H1 (cell line): ENCODE measurements at regions not wholly inside any gene's neighbourhood (a gene's known extent, or its start where the extent isn't known, plus 50 kb on each side); places are given as distances from the start of the nearest gene placed in this dataset.

Experiments used
- ASH2L ChIP-seq: fragments of 200-600, 300-600 bp; sonication (generic); IDR thresholded peaks from one replicate; pipeline ENCODE4 v1.7.1; 2017; ENCODE audit warnings: low read length
- EGR1 ChIP-seq: IDR thresholded peaks from 2 replicates; pipeline ENCODE4 v1.6.1; 2011; ENCODE audit warnings: low read depth, low read length, borderline replicate concordance
- EP300 ChIP-seq, 2 experiments: IDR thresholded peaks; 1 replicate in 1 of 2; 2 replicates in 1 of 2; pipeline ENCODE4 v1.6.1; 2011 to 2012; ENCODE audit warnings: low read depth in 2 of 2, low read length in 2 of 2, mild to moderate bottlenecking in 2 of 2, borderline replicate concordance in 1 of 2, inconsistent platforms in 1 of 2, moderate library complexity in 1 of 2
- HDAC2 ChIP-seq, 2 experiments: fragments of 300-600 bp in 1 of 2; sonication (generic) in 1 of 2; IDR thresholded peaks; 2 replicates each; pipeline ENCODE4 v1.6.1; 2011 to 2012; ENCODE audit warnings: low read depth in 2 of 2, low read length in 2 of 2, mild to moderate bottlenecking in 2 of 2, moderate library complexity in 2 of 2, borderline replicate concordance in 1 of 2, inconsistent platforms in 1 of 2
- NANOG ChIP-seq: IDR thresholded peaks from 2 replicates; pipeline ENCODE4 v1.6.1; 2011; ENCODE audit warnings: low read length, low read depth, mild to moderate bottlenecking, inconsistent platforms; ENCODE audit not compliant: insufficient read depth, poor library complexity, severe bottlenecking
- POLR2A ChIP-seq, 2 experiments: IDR thresholded peaks; 1 replicate in 1 of 2; 2 replicates in 1 of 2; pipeline ENCODE4 v1.6.1; 2011; ENCODE audit warnings: low read depth in 2 of 2, low read length in 2 of 2, mild to moderate bottlenecking in 2 of 2; ENCODE audit errors: control extremely low read depth in 1 of 2
- POLR2AphosphoS5 ChIP-seq: IDR thresholded peaks from 2 replicates; pipeline ENCODE4 v1.6.1; 2011; ENCODE audit warnings: low read depth, low read length
- SRF ChIP-seq: IDR thresholded peaks from 2 replicates; pipeline ENCODE4 v1.6.1; 2011; ENCODE audit warnings: mild to moderate bottlenecking, low read depth, low read length, moderate library complexity
- TAF1 ChIP-seq: IDR thresholded peaks from 2 replicates; pipeline ENCODE4 v1.6.1; 2011; ENCODE audit warnings: mild to moderate bottlenecking, low read depth, low read length
- ZNF274 ChIP-seq: IDR thresholded peaks from 2 replicates; pipeline ENCODE4 v1.7.0; 2012; ENCODE audit warnings: low read length, borderline replicate concordance; ENCODE audit errors: extremely low read depth
- TF ChIP-seq, protein P1 (sequence below), 3 experiments: IDR thresholded peaks; 1 replicate in 2 of 3; 2 replicates in 1 of 3; pipeline versions ENCODE4 v1.5.1 to v1.6.1; 2011; ENCODE audit warnings: low read length in 3 of 3, mild to moderate bottlenecking in 3 of 3, inconsistent platforms in 2 of 3, low read depth in 1 of 3, moderate library complexity in 1 of 3; ENCODE audit not compliant: insufficient read depth in 1 of 3; ENCODE audit errors: control extremely low read depth in 1 of 3
- TF ChIP-seq, protein P2 (sequence below): IDR thresholded peaks from 2 replicates; pipeline ENCODE4 v1.6.1; 2011; ENCODE audit warnings: low read depth, mild to moderate bottlenecking, low read length; ENCODE audit not compliant: insufficient read depth
- TF ChIP-seq, protein P3 (sequence below): fragments of 300-600 bp; sonication (generic); IDR thresholded peaks from 2 replicates; pipeline ENCODE4 v1.7.1; 2012; ENCODE audit warnings: low read length, moderate library complexity, mild to moderate bottlenecking, inconsistent platforms; ENCODE audit not compliant: insufficient replicate concordance

GRCh38 chrX:16451334-16451733, 198.6 kb upstream of the S100G start:
- TF ChIP-seq ZNF274 (no peak), EGR1 (no peak), EP300 (IDR thresholded peaks at IDR 0.05; ENCODE audit: borderline replicate concordance in 1 of 2, low read depth in 2 of 2, low read length in 2 of 2) (no peak), SRF (no peak), POLR2AphosphoS5 (no peak), ASH2L (no peak), TAF1 (no peak), POLR2A (IDR thresholded peaks at IDR 0.05; ENCODE audit: control extremely low read depth in 1 of 2, low read depth in 2 of 2, low read length in 2 of 2) (no peak), HDAC2 (IDR thresholded peaks at IDR 0.05; ENCODE audit: borderline replicate concordance in 1 of 2, low read depth in 2 of 2, low read length in 2 of 2) (no peak), NANOG (no peak)
- TF ChIP-seq, protein P1, sequence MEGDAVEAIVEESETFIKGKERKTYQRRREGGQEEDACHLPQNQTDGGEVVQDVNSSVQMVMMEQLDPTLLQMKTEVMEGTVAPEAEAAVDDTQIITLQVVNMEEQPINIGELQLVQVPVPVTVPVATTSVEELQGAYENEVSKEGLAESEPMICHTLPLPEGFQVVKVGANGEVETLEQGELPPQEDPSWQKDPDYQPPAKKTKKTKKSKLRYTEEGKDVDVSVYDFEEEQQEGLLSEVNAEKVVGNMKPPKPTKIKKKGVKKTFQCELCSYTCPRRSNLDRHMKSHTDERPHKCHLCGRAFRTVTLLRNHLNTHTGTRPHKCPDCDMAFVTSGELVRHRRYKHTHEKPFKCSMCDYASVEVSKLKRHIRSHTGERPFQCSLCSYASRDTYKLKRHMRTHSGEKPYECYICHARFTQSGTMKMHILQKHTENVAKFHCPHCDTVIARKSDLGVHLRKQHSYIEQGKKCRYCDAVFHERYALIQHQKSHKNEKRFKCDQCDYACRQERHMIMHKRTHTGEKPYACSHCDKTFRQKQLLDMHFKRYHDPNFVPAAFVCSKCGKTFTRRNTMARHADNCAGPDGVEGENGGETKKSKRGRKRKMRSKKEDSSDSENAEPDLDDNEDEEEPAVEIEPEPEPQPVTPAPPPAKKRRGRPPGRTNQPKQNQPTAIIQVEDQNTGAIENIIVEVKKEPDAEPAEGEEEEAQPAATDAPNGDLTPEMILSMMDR (IDR thresholded peaks at IDR 0.05; ENCODE audit: control extremely low read depth in 1 of 3, insufficient read depth in 1 of 3, low read depth in 1 of 3, low read length in 3 of 3), result no peak
- TF ChIP-seq, protein P2, sequence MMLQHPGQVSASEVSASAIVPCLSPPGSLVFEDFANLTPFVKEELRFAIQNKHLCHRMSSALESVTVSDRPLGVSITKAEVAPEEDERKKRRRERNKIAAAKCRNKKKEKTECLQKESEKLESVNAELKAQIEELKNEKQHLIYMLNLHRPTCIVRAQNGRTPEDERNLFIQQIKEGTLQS, result no peak
- TF ChIP-seq, protein P3, sequence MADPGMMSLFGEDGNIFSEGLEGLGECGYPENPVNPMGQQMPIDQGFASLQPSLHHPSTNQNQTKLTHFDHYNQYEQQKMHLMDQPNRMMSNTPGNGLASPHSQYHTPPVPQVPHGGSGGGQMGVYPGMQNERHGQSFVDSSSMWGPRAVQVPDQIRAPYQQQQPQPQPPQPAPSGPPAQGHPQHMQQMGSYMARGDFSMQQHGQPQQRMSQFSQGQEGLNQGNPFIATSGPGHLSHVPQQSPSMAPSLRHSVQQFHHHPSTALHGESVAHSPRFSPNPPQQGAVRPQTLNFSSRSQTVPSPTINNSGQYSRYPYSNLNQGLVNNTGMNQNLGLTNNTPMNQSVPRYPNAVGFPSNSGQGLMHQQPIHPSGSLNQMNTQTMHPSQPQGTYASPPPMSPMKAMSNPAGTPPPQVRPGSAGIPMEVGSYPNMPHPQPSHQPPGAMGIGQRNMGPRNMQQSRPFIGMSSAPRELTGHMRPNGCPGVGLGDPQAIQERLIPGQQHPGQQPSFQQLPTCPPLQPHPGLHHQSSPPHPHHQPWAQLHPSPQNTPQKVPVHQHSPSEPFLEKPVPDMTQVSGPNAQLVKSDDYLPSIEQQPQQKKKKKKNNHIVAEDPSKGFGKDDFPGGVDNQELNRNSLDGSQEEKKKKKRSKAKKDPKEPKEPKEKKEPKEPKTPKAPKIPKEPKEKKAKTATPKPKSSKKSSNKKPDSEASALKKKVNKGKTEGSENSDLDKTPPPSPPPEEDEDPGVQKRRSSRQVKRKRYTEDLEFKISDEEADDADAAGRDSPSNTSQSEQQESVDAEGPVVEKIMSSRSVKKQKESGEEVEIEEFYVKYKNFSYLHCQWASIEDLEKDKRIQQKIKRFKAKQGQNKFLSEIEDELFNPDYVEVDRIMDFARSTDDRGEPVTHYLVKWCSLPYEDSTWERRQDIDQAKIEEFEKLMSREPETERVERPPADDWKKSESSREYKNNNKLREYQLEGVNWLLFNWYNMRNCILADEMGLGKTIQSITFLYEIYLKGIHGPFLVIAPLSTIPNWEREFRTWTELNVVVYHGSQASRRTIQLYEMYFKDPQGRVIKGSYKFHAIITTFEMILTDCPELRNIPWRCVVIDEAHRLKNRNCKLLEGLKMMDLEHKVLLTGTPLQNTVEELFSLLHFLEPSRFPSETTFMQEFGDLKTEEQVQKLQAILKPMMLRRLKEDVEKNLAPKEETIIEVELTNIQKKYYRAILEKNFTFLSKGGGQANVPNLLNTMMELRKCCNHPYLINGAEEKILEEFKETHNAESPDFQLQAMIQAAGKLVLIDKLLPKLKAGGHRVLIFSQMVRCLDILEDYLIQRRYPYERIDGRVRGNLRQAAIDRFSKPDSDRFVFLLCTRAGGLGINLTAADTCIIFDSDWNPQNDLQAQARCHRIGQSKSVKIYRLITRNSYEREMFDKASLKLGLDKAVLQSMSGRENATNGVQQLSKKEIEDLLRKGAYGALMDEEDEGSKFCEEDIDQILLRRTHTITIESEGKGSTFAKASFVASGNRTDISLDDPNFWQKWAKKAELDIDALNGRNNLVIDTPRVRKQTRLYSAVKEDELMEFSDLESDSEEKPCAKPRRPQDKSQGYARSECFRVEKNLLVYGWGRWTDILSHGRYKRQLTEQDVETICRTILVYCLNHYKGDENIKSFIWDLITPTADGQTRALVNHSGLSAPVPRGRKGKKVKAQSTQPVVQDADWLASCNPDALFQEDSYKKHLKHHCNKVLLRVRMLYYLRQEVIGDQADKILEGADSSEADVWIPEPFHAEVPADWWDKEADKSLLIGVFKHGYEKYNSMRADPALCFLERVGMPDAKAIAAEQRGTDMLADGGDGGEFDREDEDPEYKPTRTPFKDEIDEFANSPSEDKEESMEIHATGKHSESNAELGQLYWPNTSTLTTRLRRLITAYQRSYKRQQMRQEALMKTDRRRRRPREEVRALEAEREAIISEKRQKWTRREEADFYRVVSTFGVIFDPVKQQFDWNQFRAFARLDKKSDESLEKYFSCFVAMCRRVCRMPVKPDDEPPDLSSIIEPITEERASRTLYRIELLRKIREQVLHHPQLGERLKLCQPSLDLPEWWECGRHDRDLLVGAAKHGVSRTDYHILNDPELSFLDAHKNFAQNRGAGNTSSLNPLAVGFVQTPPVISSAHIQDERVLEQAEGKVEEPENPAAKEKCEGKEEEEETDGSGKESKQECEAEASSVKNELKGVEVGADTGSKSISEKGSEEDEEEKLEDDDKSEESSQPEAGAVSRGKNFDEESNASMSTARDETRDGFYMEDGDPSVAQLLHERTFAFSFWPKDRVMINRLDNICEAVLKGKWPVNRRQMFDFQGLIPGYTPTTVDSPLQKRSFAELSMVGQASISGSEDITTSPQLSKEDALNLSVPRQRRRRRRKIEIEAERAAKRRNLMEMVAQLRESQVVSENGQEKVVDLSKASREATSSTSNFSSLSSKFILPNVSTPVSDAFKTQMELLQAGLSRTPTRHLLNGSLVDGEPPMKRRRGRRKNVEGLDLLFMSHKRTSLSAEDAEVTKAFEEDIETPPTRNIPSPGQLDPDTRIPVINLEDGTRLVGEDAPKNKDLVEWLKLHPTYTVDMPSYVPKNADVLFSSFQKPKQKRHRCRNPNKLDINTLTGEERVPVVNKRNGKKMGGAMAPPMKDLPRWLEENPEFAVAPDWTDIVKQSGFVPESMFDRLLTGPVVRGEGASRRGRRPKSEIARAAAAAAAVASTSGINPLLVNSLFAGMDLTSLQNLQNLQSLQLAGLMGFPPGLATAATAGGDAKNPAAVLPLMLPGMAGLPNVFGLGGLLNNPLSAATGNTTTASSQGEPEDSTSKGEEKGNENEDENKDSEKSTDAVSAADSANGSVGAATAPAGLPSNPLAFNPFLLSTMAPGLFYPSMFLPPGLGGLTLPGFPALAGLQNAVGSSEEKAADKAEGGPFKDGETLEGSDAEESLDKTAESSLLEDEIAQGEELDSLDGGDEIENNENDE, result no peak
